ENCODE measurements at regions not wholly inside any gene's neighbourhood (a gene's known extent, or its start where the extent isn't known, plus 50 kb on each side); places are given as distances from the start of the nearest gene placed in this dataset.

DNA sequence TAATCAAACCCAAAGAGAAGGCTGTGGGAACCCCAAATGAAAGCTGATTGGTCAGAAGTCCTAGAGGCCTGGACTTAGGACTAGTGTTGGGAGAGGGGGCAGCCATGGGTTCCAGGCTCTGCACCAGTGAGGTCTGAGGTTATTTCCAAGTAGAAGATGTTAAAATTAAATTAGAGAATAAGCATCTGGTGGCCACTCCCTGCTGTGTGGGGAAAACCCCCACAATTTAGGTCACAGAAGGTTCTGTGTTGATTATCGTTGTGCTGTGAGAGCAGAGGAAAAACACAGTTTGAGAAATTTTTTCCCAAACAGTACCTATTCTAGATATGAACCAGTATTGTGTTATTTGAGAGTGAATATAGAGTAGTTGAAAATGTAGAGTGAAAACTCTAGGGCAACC is 53.9 kb upstream of the NSMCE3 start:
- no peak for DNase-seq (ENCODE audit: low read depth in 2 of 2)

DNA sequence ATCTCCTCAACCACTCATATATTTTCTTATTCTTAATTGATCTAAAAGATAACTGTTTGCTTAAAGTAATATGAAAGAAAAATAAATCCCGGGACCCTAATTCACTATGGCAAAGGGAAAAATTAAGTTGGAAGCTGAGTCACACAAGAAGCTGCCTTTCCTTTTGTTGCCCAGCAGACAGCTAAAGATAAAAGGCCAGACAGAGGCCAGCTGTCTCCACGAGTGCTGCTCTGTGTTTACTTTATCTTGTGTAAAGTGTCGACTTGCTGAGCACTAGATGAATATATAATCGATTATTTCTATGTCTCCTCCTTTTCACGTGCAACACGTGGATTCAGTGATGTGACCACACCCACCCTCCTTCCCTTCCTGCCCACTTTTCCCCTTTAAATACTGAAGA is 52.8 kb upstream of the NSMCE3 start:
- no peak for DNase-seq (ENCODE audit: low read depth in 2 of 2)

DNA sequence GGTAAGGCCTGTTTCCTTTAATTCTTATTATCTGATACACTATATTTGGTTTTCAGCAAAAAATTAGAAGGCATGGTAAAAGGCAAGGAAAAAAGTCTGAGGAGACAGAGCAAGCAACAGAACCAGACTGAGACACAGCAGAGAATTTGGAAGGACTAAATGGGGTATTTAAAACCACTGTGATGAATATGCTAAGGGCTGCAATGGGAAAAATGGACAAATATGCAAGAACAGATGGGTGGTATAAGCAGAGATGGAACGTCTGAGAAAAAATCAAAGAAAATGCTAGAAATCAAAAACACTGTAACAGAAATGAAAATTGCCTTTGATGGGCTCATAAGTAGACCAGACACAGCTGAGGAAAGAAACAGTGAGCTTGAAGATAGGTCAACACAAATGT is 50.8 kb upstream of the NSMCE3 start:
- no peak for DNase-seq (ENCODE audit: low read depth in 2 of 2)

DNA sequence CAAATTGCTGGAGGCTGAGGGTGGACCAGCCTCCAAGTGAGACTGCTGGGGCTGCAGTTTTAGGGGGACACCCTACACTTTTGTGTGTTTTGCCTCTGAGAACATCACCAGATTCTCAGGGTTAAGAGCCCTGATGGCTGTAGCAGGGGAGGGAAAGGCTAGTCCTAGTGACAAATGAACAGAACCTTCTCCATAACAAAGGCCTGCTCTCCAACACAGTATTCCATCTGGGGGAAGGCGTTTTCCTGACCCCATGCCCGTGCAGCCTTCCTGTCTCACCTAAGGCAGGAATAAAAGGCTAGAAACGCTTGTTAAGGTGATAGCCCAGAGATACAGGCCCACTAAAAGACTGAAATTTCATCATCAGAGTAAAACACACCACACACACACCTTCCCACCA is 50.2 kb upstream of the NSMCE3 start:
- DNase-seq (ENCODE audit: low read depth in 2 of 2), result no peak

Data from dermis microvascular lymphatic vessel endothelial cell (primary cell).